CD4-positive, alpha-beta memory T cell (primary cell): ENCODE measurements at regions not wholly inside any gene's neighbourhood (a gene's known extent, or its start where the extent isn't known, plus 50 kb on each side); places are given as distances from the start of the nearest gene placed in this dataset.

Experiments
- CTCF ChIA-PET: fragments of 350-600 bp; sonication (Branson Sonifier 250); formaldehyde crosslinking; loops from one replicate; lab custom pipeline; 2021; ENCODE audit warnings: inconsistent platforms; ENCODE audit not compliant: partially characterized antibody; lab: Charles Lee
- POLR2A ChIA-PET: fragments of 350-600 bp; sonication (Branson Sonifier 250); formaldehyde crosslinking; loops from one replicate; lab custom pipeline; 2021; ENCODE audit not compliant: partially characterized antibody; lab: Charles Lee
- DNase-seq, 5 donors: peaks; one replicate each; pipeline versions ENCODE4 v3.0.0 to v3.0.0-alpha.2; 2020 to 2022; ENCODE audit warnings: mixed read lengths in 1 of 5
- H3K27ac ChIP-seq: one replicate; pipeline ENCODE4 v1.7.0; 2013; ENCODE audit warnings: low read depth, low read length
- H3K27me3 ChIP-seq: 2 replicates; pipeline ENCODE4 v1.7.0; 2013; ENCODE audit warnings: mild to moderate bottlenecking, low read length, moderate library complexity; ENCODE audit not compliant: insufficient read depth
- H3K36me3 ChIP-seq: 2 replicates; pipeline ENCODE4 v1.7.0; 2013; ENCODE audit warnings: mild to moderate bottlenecking, low read length, moderate library complexity; ENCODE audit not compliant: insufficient read depth
- H3K4me1 ChIP-seq: 2 replicates; pipeline ENCODE4 v1.7.0; 2013; ENCODE audit warnings: mild to moderate bottlenecking, low read length, moderate library complexity; ENCODE audit not compliant: insufficient read depth
- H3K4me3 ChIP-seq, 2 donors: one replicate each; pipeline ENCODE4 v1.7.0; 2013; ENCODE audit warnings: low read length in 2 of 2, mild to moderate bottlenecking in 1 of 2
- H3K9me3 ChIP-seq, 2 donors: one replicate each; pipeline ENCODE4 v1.7.0; 2013; ENCODE audit warnings: low read length in 2 of 2, control low read depth in 1 of 2; ENCODE audit not compliant: control insufficient read depth in 1 of 2
- H3K27ac Mint-ChIP-seq, 7 donors: one replicate each; pipeline ENCODE4 v1.8.0; 2020 to 2021; ENCODE audit warnings: mixed read lengths in 7 of 7, mild to moderate bottlenecking in 6 of 7, inconsistent platforms in 3 of 7, moderate library complexity in 3 of 7
- H3K27me3 Mint-ChIP-seq, 2 donors: one replicate each; pipeline ENCODE4 v1.8.0; 2020 to 2021; ENCODE audit warnings: mixed read lengths in 2 of 2
- H3K36me3 Mint-ChIP-seq, 2 donors: one replicate each; pipeline ENCODE4 v1.8.0; 2020 to 2021; ENCODE audit warnings: mixed read lengths in 2 of 2, inconsistent platforms in 1 of 2, mild to moderate bottlenecking in 1 of 2
- H3K4me1 Mint-ChIP-seq, 4 donors: one replicate each; pipeline ENCODE4 v1.8.0; 2020 to 2021; ENCODE audit warnings: mixed read lengths in 4 of 4, mild to moderate bottlenecking in 1 of 4
- H3K4me3 Mint-ChIP-seq, 8 donors: one replicate each; pipeline ENCODE4 v1.8.0; 2020 to 2021; ENCODE audit warnings: mixed read lengths in 8 of 8, mild to moderate bottlenecking in 7 of 8, moderate library complexity in 6 of 8, inconsistent platforms in 3 of 8
- H3K9me3 Mint-ChIP-seq, 8 donors: one replicate each; pipeline ENCODE4 v1.8.0; 2020 to 2021; ENCODE audit warnings: mixed read lengths in 8 of 8, mild to moderate bottlenecking in 5 of 8, inconsistent platforms in 3 of 8, moderate library complexity in 1 of 8
- intact Hi-C: fragments of 100-400 bp; cut with micrococcal nuclease; formaldehyde crosslinking; loops from one replicate; pipeline ENCODE4 v1.15.1; 2023

DNA sequence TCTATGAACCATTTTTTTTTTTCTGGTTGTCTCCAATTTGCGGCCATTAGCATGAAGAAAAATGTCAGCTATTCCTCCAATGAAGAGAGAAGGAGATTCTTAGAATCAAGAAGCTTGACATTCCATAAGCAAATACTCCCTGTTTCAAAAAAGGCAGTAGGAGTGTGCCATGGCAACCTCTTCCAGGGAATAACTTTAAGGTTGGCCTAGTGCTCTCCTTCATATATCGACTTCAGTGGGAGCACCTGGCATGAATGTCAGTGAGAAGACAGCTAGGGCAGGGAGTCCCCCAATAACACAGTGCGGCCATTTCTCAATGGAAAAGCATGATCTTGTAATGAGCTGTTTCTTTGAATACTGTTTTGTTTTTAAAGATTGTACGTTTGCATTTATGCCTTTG lies 493.0 kb upstream of the ATP11B start:
- Mint-ChIP-seq H3K36me3 (no peaks in the 10 kb centered on the region), H3K27me3 (peaks cover 0 to 2% of the 10 kb centered on the region in 2 donors)
- H3K27ac ChIP-seq, result no peak overlapping the region

GRCh38 chr3:182303169-182303568 lies 490.1 kb upstream of the ATP11B start:
- H3K9me3 ChIP-seq, result no peaks in the 10 kb centered on the region
- H3K27me3 Mint-ChIP-seq, result peaks cover 0 to 2% of the 10 kb centered on the region in 2 donors
- H3K4me1 Mint-ChIP-seq, result no peaks in the 10 kb centered on the region
- DNase-seq, result no peak
- H3K9me3 Mint-ChIP-seq, result peaks cover 0 to 6% (median 0%) of the 10 kb centered on the region in 8 donors
- H3K27me3 ChIP-seq, result no peaks in the 10 kb centered on the region
- ChIA-PET CTCF (no interaction called here), POLR2A (no interaction called here)
- H3K4me3 Mint-ChIP-seq, result no peak overlapping the region
- H3K27ac Mint-ChIP-seq, result no peak overlapping the region
- no peaks in the 10 kb centered on the region for H3K36me3 Mint-ChIP-seq
- H3K4me1 ChIP-seq, result no peaks in the 10 kb centered on the region
- no peak overlapping the region for H3K27ac ChIP-seq
- intact Hi-C loops, result no loop called here
- H3K36me3 ChIP-seq, result no peaks in the 10 kb centered on the region
- no peak overlapping the region for H3K4me3 ChIP-seq

More for the DNA sequence above, 493.0 kb upstream of the ATP11B start:
- peaks cover 0 to 6% (median 0%) of the 10 kb centered on the region in 8 donors for H3K9me3 Mint-ChIP-seq
- DNase-seq, result no peak
- intact Hi-C loops, result no loop called here
- H3K4me3 Mint-ChIP-seq, result no peak overlapping the region
- H3K4me1 ChIP-seq, result no peaks in the 10 kb centered on the region
- H3K4me3 ChIP-seq, result no peak overlapping the region
- H3K9me3 ChIP-seq, result no peaks in the 10 kb centered on the region
- H3K4me1 Mint-ChIP-seq, result no peaks in the 10 kb centered on the region
- POLR2A ChIA-PET, result no interaction called here
- no peaks in the 10 kb centered on the region for H3K27me3 ChIP-seq
- CTCF ChIA-PET, result no interaction called here
- H3K36me3 ChIP-seq, result no peaks in the 10 kb centered on the region
- H3K27ac Mint-ChIP-seq, result no peak overlapping the region

- no peak overlapping the region for H3K4me3 Mint-ChIP-seq
- Histone ChIP-seq H3K27me3 (no peaks in the 10 kb centered on the region), H3K4me3 (no peak overlapping the region), H3K9me3 (no peaks in the 10 kb centered on the region), H3K36me3 (no peaks in the 10 kb centered on the region), H3K4me1 (no peaks in the 10 kb centered on the region), H3K27ac (no peak overlapping the region)
- DNase-seq, result no peak
- peaks cover 0 to 2% of the 10 kb centered on the region in 2 donors for H3K27me3 Mint-ChIP-seq
- POLR2A ChIA-PET, result no interaction called here
- no peaks in the 10 kb centered on the region for H3K36me3 Mint-ChIP-seq
- no peaks in the 10 kb centered on the region for H3K4me1 Mint-ChIP-seq
- H3K27ac Mint-ChIP-seq, result no peak overlapping the region
- CTCF ChIA-PET, result no interaction called here
- intact Hi-C loops, result no loop called here
- H3K9me3 Mint-ChIP-seq, result peaks cover 0 to 6% (median 0%) of the 10 kb centered on the region in 8 donors
Observed at GRCh38 chr3:182305881-182306665, 487.2 kb upstream of the ATP11B start.

- Mint-ChIP-seq H3K4me3 (no peak overlapping the region), H3K4me1 (no peaks in the 10 kb centered on the region), H3K27me3 (peaks cover 0 to 2% of the 10 kb centered on the region in 2 donors), H3K36me3 (no peaks in the 10 kb centered on the region), H3K9me3 (peaks cover 0 to 9% (median 0%) of the 10 kb centered on the region in 8 donors), H3K27ac (no peak overlapping the region)
- DNase-seq, result no peak
- H3K27ac ChIP-seq, result no peak overlapping the region
- intact Hi-C loops, result no loop called here
- H3K27me3 ChIP-seq, result no peaks in the 10 kb centered on the region
- H3K4me1 ChIP-seq, result no peaks in the 10 kb centered on the region
- no peaks in the 10 kb centered on the region for H3K36me3 ChIP-seq
- CTCF ChIA-PET, result no interaction called here
- H3K9me3 ChIP-seq, result no peaks in the 10 kb centered on the region
- POLR2A ChIA-PET, result no interaction called here
- no peak overlapping the region for H3K4me3 ChIP-seq
Observed at GRCh38 chr3:182308328-182308727, 485.0 kb upstream of the ATP11B start.

GRCh38 chr3:182309120-182309519 lies 484.2 kb upstream of the ATP11B start:
- H3K9me3 ChIP-seq, result no peaks in the 10 kb centered on the region
- ChIA-PET POLR2A (no interaction called here), CTCF (no interaction called here)
- Mint-ChIP-seq H3K27ac (no peak overlapping the region), H3K9me3 (peaks cover 0 to 12% (median under 1%) of the 10 kb centered on the region in 8 donors), H3K27me3 (no peaks in the 10 kb centered on the region), H3K36me3 (no peaks in the 10 kb centered on the region), H3K4me3 (no peak overlapping the region), H3K4me1 (no peaks in the 10 kb centered on the region)
- no peaks in the 10 kb centered on the region for H3K36me3 ChIP-seq
- no peaks in the 10 kb centered on the region for H3K27me3 ChIP-seq
- no peak for DNase-seq
- intact Hi-C loops, result no loop called here
- H3K4me3 ChIP-seq, result no peak overlapping the region
- H3K4me1 ChIP-seq, result no peaks in the 10 kb centered on the region
- no peak overlapping the region for H3K27ac ChIP-seq

DNA sequence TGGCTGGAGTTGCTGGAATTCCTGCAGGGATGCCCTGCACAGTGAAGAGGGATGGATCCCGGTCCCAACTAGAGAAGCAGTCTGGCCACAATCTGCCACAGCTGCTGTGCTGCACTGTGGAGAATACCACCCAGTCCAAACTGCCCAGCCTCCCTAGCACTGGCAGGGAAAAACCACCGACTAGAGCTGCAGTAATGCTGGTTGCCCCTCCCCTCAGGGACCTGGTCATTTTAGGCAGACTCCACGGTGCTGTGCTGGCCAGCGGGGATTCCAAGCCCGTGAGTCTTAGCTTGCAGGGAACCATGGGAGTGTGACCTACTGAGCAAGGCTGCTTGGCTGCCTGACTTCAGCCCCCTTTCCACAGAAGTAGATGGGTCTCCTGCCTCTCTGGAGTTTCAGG lies 478.0 kb upstream of the ATP11B start:
- no peaks in the 10 kb centered on the region for H3K4me1 Mint-ChIP-seq
- CTCF ChIA-PET, result no interaction called here

GRCh38 chr3:182323126-182323700 lies 470.1 kb upstream of the ATP11B start:
- no peak overlapping the region for H3K4me3 Mint-ChIP-seq
- H3K27me3 ChIP-seq, result no peaks in the 10 kb centered on the region
- no peaks in the 10 kb centered on the region for H3K9me3 ChIP-seq
- no peaks in the 10 kb centered on the region for H3K4me1 ChIP-seq
- intact Hi-C loops, result no loop called here
- POLR2A ChIA-PET, result no interaction called here
- peaks cover 2 to 20% (median 9%) of the 10 kb centered on the region in 8 donors for H3K9me3 Mint-ChIP-seq
- no peak overlapping the region for H3K27ac Mint-ChIP-seq
- H3K4me3 ChIP-seq, result no peak overlapping the region
- no peak for DNase-seq
- H3K27me3 Mint-ChIP-seq, result no peaks in the 10 kb centered on the region
- CTCF ChIA-PET, result no interaction called here
- H3K36me3 ChIP-seq, result no peaks in the 10 kb centered on the region
- no peaks in the 10 kb centered on the region for H3K36me3 Mint-ChIP-seq
- no peaks in the 10 kb centered on the region for H3K4me1 Mint-ChIP-seq
- no peak overlapping the region for H3K27ac ChIP-seq

More for the DNA sequence above, 478.0 kb upstream of the ATP11B start:
- no peak for DNase-seq
- no peaks in the 10 kb centered on the region for H3K9me3 ChIP-seq
- H3K36me3 Mint-ChIP-seq, result no peaks in the 10 kb centered on the region
- POLR2A ChIA-PET, result no interaction called here
- no peaks in the 10 kb centered on the region for H3K4me1 ChIP-seq
- no peaks in the 10 kb centered on the region for H3K27me3 ChIP-seq
- H3K27me3 Mint-ChIP-seq, result no peaks in the 10 kb centered on the region
- H3K4me3 Mint-ChIP-seq, result no peak overlapping the region
- H3K27ac Mint-ChIP-seq, result no peak overlapping the region
- intact Hi-C loops, result no loop called here
- H3K4me3 ChIP-seq, result no peak overlapping the region
- H3K27ac ChIP-seq, result no peak overlapping the region
- H3K36me3 ChIP-seq, result no peaks in the 10 kb centered on the region
- peaks cover 1 to 29% (median 13%) of the 10 kb centered on the region in 8 donors for H3K9me3 Mint-ChIP-seq
